ENCODE measurements at regions not wholly inside any gene's neighbourhood (a gene's known extent, or its start where the extent isn't known, plus 50 kb on each side); places are given as distances from the start of the nearest gene placed in this dataset.

DNA sequence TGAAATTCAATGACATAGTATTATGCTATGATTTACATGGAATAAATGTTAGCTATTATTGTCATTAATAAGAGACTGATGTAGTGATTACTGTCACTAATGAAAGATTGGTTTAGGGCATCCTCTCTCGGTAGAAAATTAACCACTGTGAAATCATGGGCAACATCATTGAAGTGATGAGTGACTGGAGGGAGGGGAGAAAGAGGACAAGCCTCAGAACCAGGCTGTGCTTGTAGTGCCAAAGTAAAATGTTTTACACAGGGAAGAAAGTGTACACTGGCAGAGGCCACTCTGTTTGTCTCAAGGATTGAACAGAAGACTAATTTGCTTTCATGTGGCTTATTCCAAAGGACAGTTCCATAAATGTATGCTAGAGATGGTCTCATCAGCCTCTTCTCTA, 456.2 kb upstream of the TCF4 start:
- WGBS (ENCODE audit: insufficient coverage, insufficient replicate concordance, low lambda C conversion rate, missing lambda C conversion rate) = 33% methylated on average over 1 of the region's 1 CpG
- RAD21 ChIA-PET (ENCODE audit: unreplicated experiment) = no interaction called here
- no peaks in the 10 kb centered on the region for H3K36me3 ChIP-seq (ENCODE audit: control insufficient read depth in 2 of 2, insufficient read depth in 2 of 2, low read length in 1 of 2)
- FAIRE-seq (no peak), DNase-seq (ENCODE audit: low read depth, low spot score) (no peak), ATAC-seq (no peak)
- TF ChIP-seq ZNF384 (IDR thresholded peaks at IDR 0.05; ENCODE audit: borderline replicate concordance, low read depth, low read length) = no peak
- TF ChIP-seq, protein P1, sequence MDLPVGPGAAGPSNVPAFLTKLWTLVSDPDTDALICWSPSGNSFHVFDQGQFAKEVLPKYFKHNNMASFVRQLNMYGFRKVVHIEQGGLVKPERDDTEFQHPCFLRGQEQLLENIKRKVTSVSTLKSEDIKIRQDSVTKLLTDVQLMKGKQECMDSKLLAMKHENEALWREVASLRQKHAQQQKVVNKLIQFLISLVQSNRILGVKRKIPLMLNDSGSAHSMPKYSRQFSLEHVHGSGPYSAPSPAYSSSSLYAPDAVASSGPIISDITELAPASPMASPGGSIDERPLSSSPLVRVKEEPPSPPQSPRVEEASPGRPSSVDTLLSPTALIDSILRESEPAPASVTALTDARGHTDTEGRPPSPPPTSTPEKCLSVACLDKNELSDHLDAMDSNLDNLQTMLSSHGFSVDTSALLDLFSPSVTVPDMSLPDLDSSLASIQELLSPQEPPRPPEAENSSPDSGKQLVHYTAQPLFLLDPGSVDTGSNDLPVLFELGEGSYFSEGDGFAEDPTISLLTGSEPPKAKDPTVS (IDR thresholded peaks at IDR 0.05; ENCODE audit: low read depth, low read length) = no peak
- TF ChIP-seq SIN3A (IDR thresholded peaks at IDR 0.05; ENCODE audit: low read depth, low read length) = no peak
- TF ChIP-seq POLR2AphosphoS2 (IDR thresholded peaks at IDR 0.05; ENCODE audit: low read depth, low read length) = no peak
- TF ChIP-seq, protein P2, sequence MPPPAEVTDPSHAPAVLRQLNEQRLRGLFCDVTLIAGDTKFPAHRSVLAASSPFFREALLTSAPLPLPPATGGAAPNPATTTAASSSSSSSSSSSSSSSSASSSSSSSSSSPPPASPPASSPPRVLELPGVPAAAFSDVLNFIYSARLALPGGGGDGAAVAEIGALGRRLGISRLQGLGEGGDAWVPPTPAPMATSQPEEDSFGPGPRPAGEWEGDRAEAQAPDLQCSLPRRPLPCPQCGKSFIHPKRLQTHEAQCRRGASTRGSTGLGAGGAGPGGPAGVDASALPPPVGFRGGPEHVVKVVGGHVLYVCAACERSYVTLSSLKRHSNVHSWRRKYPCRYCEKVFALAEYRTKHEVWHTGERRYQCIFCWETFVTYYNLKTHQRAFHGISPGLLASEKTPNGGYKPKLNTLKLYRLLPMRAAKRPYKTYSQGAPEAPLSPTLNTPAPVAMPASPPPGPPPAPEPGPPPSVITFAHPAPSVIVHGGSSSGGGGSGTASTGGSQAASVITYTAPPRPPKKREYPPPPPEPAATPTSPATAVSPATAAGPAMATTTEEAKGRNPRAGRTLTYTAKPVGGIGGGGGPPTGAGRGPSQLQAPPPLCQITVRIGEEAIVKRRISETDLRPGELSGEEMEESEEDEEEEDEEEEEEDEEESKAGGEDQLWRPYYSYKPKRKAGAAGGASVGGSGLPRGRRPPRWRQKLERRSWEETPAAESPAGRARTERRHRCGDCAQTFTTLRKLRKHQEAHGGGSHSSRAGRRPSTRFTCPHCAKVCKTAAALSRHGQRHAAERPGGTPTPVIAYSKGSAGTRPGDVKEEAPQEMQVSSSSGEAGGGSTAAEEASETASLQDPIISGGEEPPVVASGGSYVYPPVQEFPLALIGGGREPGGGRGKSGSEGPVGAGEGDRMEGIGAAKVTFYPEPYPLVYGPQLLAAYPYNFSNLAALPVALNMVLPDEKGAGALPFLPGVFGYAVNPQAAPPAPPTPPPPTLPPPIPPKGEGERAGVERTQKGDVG (CRISPR knock-in tag; IDR thresholded peaks at IDR 0.05) = no peak
- TF ChIP-seq RBBP5 (conservative IDR thresholded peaks at IDR 0.05) = no peak
- no peak for TF ChIP-seq MYC (IDR thresholded peaks at IDR 0.05; ENCODE audit: insufficient read depth, insufficient read length, insufficient replicate concordance, low read length, severe bottlenecking)
- TF ChIP-seq MYB (IDR thresholded peaks at IDR 0.05; ENCODE audit: borderline replicate concordance, low read depth, low read length) = no peak
- no peak for TF ChIP-seq RAD51 (IDR thresholded peaks at IDR 0.05)
- no peak overlapping the region for H3K4me3 ChIP-seq
- SMC1A ChIA-PET (ENCODE audit: uncharacterized antibody, unreplicated experiment) = no interaction called here
- POLR2A ChIA-PET = no interaction called here
- in situ Hi-C loops (cut with MboI) = no loop called here
- intact Hi-C loops (cut with micrococcal nuclease; ENCODE audit: unreplicated experiment) = no loop called here
- no peak overlapping the region for H3K27ac ChIP-seq (ENCODE audit: control insufficient read depth, insufficient read depth)
- BruUV-seq (replicated peaks) = no TSS peak
- no peak overlapping the region for H3K9ac ChIP-seq (ENCODE audit: control insufficient read depth, insufficient read depth, low read length)
- no peak overlapping the region for H2AFZ ChIP-seq (ENCODE audit: control insufficient read depth, low read depth, low read length)
- H3K27me3 ChIP-seq (replicated peaks in 1 of 2; ENCODE audit: control insufficient read depth in 2 of 2, insufficient read depth in 2 of 2, low read length in 1 of 2) = no peaks in the 10 kb centered on the region
- H3K9me3 ChIP-seq (replicated peaks; ENCODE audit: control insufficient read depth, insufficient read depth, low read length) = no peaks in the 10 kb centered on the region; the same call in 2 of the 3 replicates
- CTCF ChIA-PET = no interaction called here
- no peaks in the 10 kb centered on the region for H3K79me2 ChIP-seq (ENCODE audit: control insufficient read depth, insufficient read depth, low read length)
- no peak overlapping the region for H3K4me2 ChIP-seq (ENCODE audit: control insufficient read depth, insufficient read depth)
- no peaks in the 10 kb centered on the region for H3K4me1 ChIP-seq (ENCODE audit: control insufficient read depth, insufficient read depth, low read length)
- H4K20me1 ChIP-seq (ENCODE audit: control insufficient read depth, insufficient read depth) = no peaks in the 10 kb centered on the region
